Heart right ventricle (tissue), 16 donors: ENCODE measurements at regions not wholly inside any gene's neighbourhood (a gene's known extent, or its start where the extent isn't known, plus 50 kb on each side); places are given as distances from the start of the nearest gene placed in this dataset.

ENCODE experiments used
- ATAC-seq, 8 donors: fragments of 200-7000 bp; cut with Tn5 transposase; one replicate each; pipeline ENCODE4 v1.9.1; 2020; ENCODE audit warnings: mild to moderate bottlenecking in 8 of 8, moderate library complexity in 8 of 8, moderate number of reproducible peaks in 1 of 8
- DNase-seq, 2 donors: peaks; one replicate each; pipeline ENCODE4 v3.0.0-alpha.2; 2020
- H3K27ac ChIP-seq, 10 donors: fragments of 200-600 bp; sonication (generic) in 2 of 10; one replicate each; pipeline versions ENCODE4 v1.5.0 to v1.8.0; 2020 to 2022; ENCODE audit warnings: mild to moderate bottlenecking in 3 of 10
- H3K27me3 ChIP-seq, 7 donors: fragments of 200-600 bp; one replicate each; pipeline ENCODE4 v1.8.0; 2021 to 2022; ENCODE audit warnings: mild to moderate bottlenecking in 2 of 7
- H3K36me3 ChIP-seq, 9 donors: fragments of 200-600 bp; sonication (generic) in 1 of 9; one replicate each; pipeline versions ENCODE4 v1.5.0 to v1.8.0; 2020 to 2022; ENCODE audit warnings: mild to moderate bottlenecking in 2 of 9
- H3K4me1 ChIP-seq, 9 donors: fragments of 200-600 bp; sonication (generic) in 1 of 9; one replicate each; pipeline versions ENCODE4 v1.5.0 to v1.8.0; 2020 to 2022; ENCODE audit warnings: mild to moderate bottlenecking in 4 of 9
- H3K4me3 ChIP-seq, 10 donors: fragments of 200-600 bp; sonication (generic) in 2 of 10; one replicate each; pipeline versions ENCODE4 v1.5.0 to v1.8.0; 2020 to 2022; ENCODE audit warnings: mild to moderate bottlenecking in 7 of 10, moderate library complexity in 2 of 10
- H3K9me3 ChIP-seq, 11 donors: fragments of 200-600 bp in 10 of 11; sonication (generic) in 2 of 11; one replicate each; pipeline versions ENCODE4 v1.5.0 to v1.8.0; 2013 to 2022; ENCODE audit warnings: mild to moderate bottlenecking in 2 of 11, control low read depth in 1 of 11, moderate library complexity in 1 of 11
- CTCF ChIP-seq, 9 donors: fragments of 200-600 bp; sonication (generic) in 2 of 9; IDR thresholded peaks; one replicate each; pipeline versions ENCODE4 v1.5.0 to v1.8.0; 2021 to 2022; ENCODE audit warnings: antibody characterized with exemption in 9 of 9, mild to moderate bottlenecking in 5 of 9, moderate library complexity in 1 of 9
- WGBS, 2 donors: extraction: QIAGEN DNeasy Blood & Tissue Kit; methylation state at CpG; one replicate each; pipeline ENCODE4 v1.1.7; 2013; ENCODE audit warnings: inconsistent platforms in 1 of 2; 5-methylcytosine and 5-hydroxymethylcytosine counted together
- intact Hi-C, 10 donors: fragments of 100-400 bp; cut with DNase I; formaldehyde crosslinking; loops; one replicate each; pipeline versions ENCODE4 v1.11.1 to v1.14.2; 2022
- donor health status: Arrhythmogenic right ventricular cardiomyopathy.
- donor health status: ischemic (EF 13 %, LVEDD 7.1; RV severe dilation, severe dysfunction).
- donor health status: healthy with polysubstance abuse.
- donor health status: DM: no; HTN: yes; CAD: no.
- donor health status: DM: no; HTN: no; CAD: no.
- donor health status: ischemic (EF 25% LVEDD 6.9; RV normal size, moderate dysfunction).
- donor health status: ischemic (EF 25% LVEDD 5.7; RV mildly dilated, moderate dysfunction).
- donor health status: healthy.
- donor health status: DM: yes; HTN: yes; CAD: no.
- donor health status: Ischemic cardiomyopathy.
- donor health status: ischemic (EF 35%, LVEDD 5.7; RV mildly dilated, moderate dysfunction).
- donor health status: nonischemic (EF 11% LVEDD 7.7; RV severe dilation, severe dysfunction).
- donor health status: DM: yes; HTN: yes; CAD: no.
- donor health status: PGD.
- donor health status: ischemic (EF 29% LVEDD 5.4; RV normal size, mild dysfunction).
- donor health status: nonischemic (EF 23%, LVEDD 6.1; RV moderate dilation, normal function).

DNA sequence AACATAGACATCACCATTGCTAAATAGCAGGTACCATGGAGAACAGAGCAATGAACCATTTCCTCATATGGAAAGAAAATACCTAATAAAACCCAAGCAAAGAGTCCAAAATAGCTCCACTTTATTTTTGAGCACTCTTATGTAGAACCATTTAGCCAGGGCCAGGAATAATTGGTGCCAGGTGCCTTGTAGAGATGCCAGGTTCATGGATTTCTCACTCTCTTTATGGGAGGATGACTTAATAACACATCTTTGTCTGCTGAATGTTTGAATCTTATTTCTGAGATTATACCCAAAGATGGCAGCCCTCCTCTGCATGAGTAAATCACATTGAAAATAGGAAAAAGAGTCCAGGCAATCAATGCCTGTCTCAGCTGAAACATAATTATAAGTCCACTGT lies 212.3 kb upstream of the SFRP2 start:
- Histone ChIP-seq H3K27me3 (no peaks in the 10 kb centered on the region), H3K4me3 (no peak overlapping the region), H3K27ac (no peak overlapping the region), H3K9me3 (peaks cover 0 to 14% (median 0%) of the 10 kb centered on the region in 11 donors), H3K36me3 (no peaks in the 10 kb centered on the region), H3K4me1 (peaks cover 0 to 7% (median 0%) of the 10 kb centered on the region in 9 donors)
- no peak for TF ChIP-seq CTCF (IDR thresholded peaks at IDR 0.05)
- DNase-seq: no peak
- no peak for ATAC-seq
- intact Hi-C loops: no loop called here

- H3K27me3 ChIP-seq: no peaks in the 10 kb centered on the region
- no peak for ATAC-seq
- WGBS, 2 donors: 66 to 82% methylated on average over 4 of the region's 4 CpGs
Measured at GRCh38 chr4:153997516-153997915, 208.6 kb upstream of the SFRP2 start.

DNA sequence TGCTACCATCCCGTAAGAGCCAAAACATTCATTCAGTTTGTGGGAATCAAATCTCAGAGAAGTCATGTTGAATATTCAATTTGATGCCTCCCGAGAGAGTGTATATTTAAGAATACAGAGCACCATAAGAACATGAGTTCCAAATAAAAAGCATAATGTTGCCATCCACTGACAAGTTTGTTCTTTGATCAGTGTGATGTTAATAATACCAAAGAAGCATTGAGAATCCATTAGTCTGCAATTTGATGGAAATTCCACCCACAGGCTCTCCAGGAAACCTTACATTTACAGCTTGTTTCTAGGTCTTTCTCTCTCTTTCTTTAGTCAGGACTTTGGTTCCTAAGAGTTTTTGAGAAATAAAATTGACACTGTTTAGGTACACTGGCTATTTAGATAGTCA lies 200.6 kb upstream of the SFRP2 start:
- no peak for TF ChIP-seq CTCF (IDR thresholded peaks at IDR 0.05)
- ATAC-seq (no peak), DNase-seq (no peak)
- WGBS, 2 donors: 87 to 89% methylated on average over 2 of the region's 2 CpGs
- H3K4me1 ChIP-seq: no peaks in the 10 kb centered on the region
- intact Hi-C loops: no loop called here
- no peak overlapping the region for H3K27ac ChIP-seq
- H3K27me3 ChIP-seq: peaks cover 0 to 4% (median 0%) of the 10 kb centered on the region in 7 donors
- H3K36me3 ChIP-seq: no peaks in the 10 kb centered on the region
- no peak overlapping the region for H3K4me3 ChIP-seq
- peaks cover 0 to 9% (median 0%) of the 10 kb centered on the region in 11 donors for H3K9me3 ChIP-seq

More at GRCh38 chr4:153997516-153997915, 208.6 kb upstream of the SFRP2 start:
- peaks cover 0 to 29% (median 0%) of the 10 kb centered on the region in 11 donors for H3K9me3 ChIP-seq
- no peak overlapping the region for H3K4me3 ChIP-seq
- H3K36me3 ChIP-seq: no peaks in the 10 kb centered on the region
- no peak for DNase-seq
- intact Hi-C loops: no loop called here
- H3K4me1 ChIP-seq: no peaks in the 10 kb centered on the region
- no peak overlapping the region for H3K27ac ChIP-seq
- TF ChIP-seq CTCF (IDR thresholded peaks at IDR 0.05): no peak

- no peak for TF ChIP-seq CTCF (IDR thresholded peaks at IDR 0.05)
- no peaks in the 10 kb centered on the region for H3K4me1 ChIP-seq
- no peaks in the 10 kb centered on the region for H3K36me3 ChIP-seq
- H3K27ac ChIP-seq: no peak overlapping the region
- no peak overlapping the region for H3K4me3 ChIP-seq
- 75 to 84% methylated on average over 9 of the region's 9 CpGs for WGBS, 2 donors
- H3K27me3 ChIP-seq: peaks cover 0 to 4% (median 0%) of the 10 kb centered on the region in 7 donors
- ATAC-seq (no peak), DNase-seq (no peak)
- intact Hi-C loops: no loop called here
- peaks cover 0 to 9% (median 0%) of the 10 kb centered on the region in 11 donors for H3K9me3 ChIP-seq
Measured at GRCh38 chr4:153988492-153989363, 199.8 kb upstream of the SFRP2 start.
